AG09319 (cell line): ENCODE measurements at regions not wholly inside any gene's neighbourhood (a gene's known extent, or its start where the extent isn't known, plus 50 kb on each side); places are given as distances from the start of the nearest gene placed in this dataset.

ENCODE experiments used
- DNase-seq: peaks from one replicate; pipeline ENCODE4 v3.0.0-alpha.2; 2010; ENCODE audit warnings: low read depth; ENCODE audit errors: extremely low read depth
- CTCF ChIP-seq: IDR thresholded peaks from 2 replicates; pipeline ENCODE4 v1.5.1; 2011; ENCODE audit warnings: low read depth, mild to moderate bottlenecking, inconsistent platforms, low read length, moderate library complexity

- TF ChIP-seq CTCF, result no peak
Observed at GRCh38 chr5:179427676-179428056, 82.4 kb upstream of the ADAMTS2 start.

GRCh38 chr5:179427032-179427675, 81.9 kb upstream of the ADAMTS2 start:
- DNase-seq, result no peak
- no peak for TF ChIP-seq CTCF

More at GRCh38 chr5:179427676-179428056, 82.4 kb upstream of the ADAMTS2 start:
- DNase-seq, result no peak

GRCh38 chr5:179422908-179423481, 77.7 kb upstream of the ADAMTS2 start:
- DNase-seq, result no peak
- no peak for TF ChIP-seq CTCF

GRCh38 chr5:179422213-179422855, 77.1 kb upstream of the ADAMTS2 start:
- TF ChIP-seq CTCF, result no peak

GRCh38 chr5:179421144-179421901, 76.1 kb upstream of the ADAMTS2 start:
- DNase-seq, result no peak
- no peak for TF ChIP-seq CTCF

More at GRCh38 chr5:179422213-179422855, 77.1 kb upstream of the ADAMTS2 start:
- no peak for DNase-seq

- no peak for TF ChIP-seq CTCF
- DNase-seq, result no peak
Observed at GRCh38 chr5:179420476-179420875, 75.2 kb upstream of the ADAMTS2 start.
